Upper lobe of left lung (tissue), 4 donors: ENCODE measurements at regions not wholly inside any gene's neighbourhood (a gene's known extent, or its start where the extent isn't known, plus 50 kb on each side); places are given as distances from the start of the nearest gene placed in this dataset.

ENCODE experiments used
- CTCF ChIP-seq, 6 experiments: fragments of 450-650 bp in 4 of 6; fragments of 200-600 bp in 2 of 6; sonication (generic) in 2 of 6; IDR thresholded peaks; one replicate each; pipeline ENCODE4 v1.5.1; 2016 to 2019; ENCODE audit warnings: antibody characterized with exemption in 6 of 6
- EP300 ChIP-seq, 4 donors: sonication (generic); formaldehyde crosslinking; IDR thresholded peaks; one replicate each; pipeline ENCODE4 v1.5.1; 2017; ENCODE audit warnings: antibody characterized with exemption in 4 of 4, control low read depth in 2 of 4
- POLR2A ChIP-seq, 4 donors: fragments of 450-650 bp; IDR thresholded peaks; one replicate each; pipeline ENCODE4 v1.5.1; 2016 to 2017; ENCODE audit warnings: antibody characterized with exemption in 4 of 4, mild to moderate bottlenecking in 2 of 4
- POLR2AphosphoS5 ChIP-seq, 2 donors: sonication (generic); formaldehyde crosslinking; IDR thresholded peaks; one replicate each; pipeline ENCODE4 v1.5.1; 2017; ENCODE audit warnings: antibody characterized with exemption in 2 of 2

DNA sequence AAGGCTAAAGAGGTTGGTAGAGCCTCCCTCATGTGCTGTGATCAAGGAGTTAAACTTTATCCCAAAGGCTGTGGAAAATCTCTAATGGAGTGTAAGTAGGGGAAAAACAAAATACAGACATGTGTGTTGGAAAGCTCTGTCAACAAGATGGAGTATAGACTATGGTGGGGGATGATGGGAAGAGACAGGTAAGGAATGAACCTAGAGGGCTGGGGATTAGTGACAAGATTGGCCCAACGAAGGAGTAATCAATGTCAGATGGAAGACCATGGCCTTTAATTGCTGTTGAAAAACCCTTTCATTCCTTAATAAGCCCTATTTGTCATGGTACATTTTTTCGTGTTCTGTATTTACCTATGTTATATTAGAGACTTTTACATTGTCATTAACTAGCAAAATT is 278.6 kb downstream of the SQOR start:
- TF ChIP-seq CTCF (IDR thresholded peaks at IDR 0.05): no peak
- no peak for TF ChIP-seq EP300 (IDR thresholded peaks at IDR 0.05)
- TF ChIP-seq POLR2A (IDR thresholded peaks at IDR 0.05): no peak
- no peak for TF ChIP-seq POLR2AphosphoS5 (IDR thresholded peaks at IDR 0.05)
